Endothelial cell of umbilical vein (primary cell): ENCODE measurements at regions not wholly inside any gene's neighbourhood (a gene's known extent, or its start where the extent isn't known, plus 50 kb on each side); places are given as distances from the start of the nearest gene placed in this dataset.

Source experiments
- BruUV-seq: library from RNA; stranded (reverse); fragments of 400-500 nt; replicated peaks from 2 replicates; lab custom pipeline; 2021; lab: Mats Ljungman, UMichigan
- CTCF ChIA-PET: fragments of 300-600, 350-600 bp; sonication (Branson Sonifier 250); formaldehyde crosslinking; loops from one replicate; lab custom pipeline; 2021; ENCODE audit warnings: antibody characterized with exemption, inconsistent platforms; lab: Charles Lee
- POLR2A ChIA-PET: fragments of 300-600, 350-600 bp; sonication (Branson Sonifier 250); formaldehyde crosslinking; loops from one replicate; lab custom pipeline; 2021; ENCODE audit warnings: antibody characterized with exemption, inconsistent platforms; lab: Charles Lee
- DNase-seq: peaks from one replicate; pipeline ENCODE4 v3.0.0-alpha.2; 2011; ENCODE audit warnings: low read depth, low spot score
- FAIRE-seq: peaks from 2 replicates; lab custom pipeline; 2011; peaks lifted over from hg19 to GRCh38; lab: Jason Lieb, UNC
- H2AFZ ChIP-seq: 2 replicates; pipeline ENCODE4 v1.6.0; 2012; ENCODE audit warnings: low read depth, low read length, control low read depth, inconsistent platforms
- H3K27ac ChIP-seq: 2 replicates; pipeline ENCODE4 v1.5.1; 2011; ENCODE audit warnings: low read depth, mild to moderate bottlenecking, control low read depth, low read length, moderate library complexity; ENCODE audit not compliant: insufficient read depth
- H3K27me3 ChIP-seq, 2 experiments: 2 replicates each; pipeline versions ENCODE4 v1.6.0 to v1.6.1; 2011; ENCODE audit warnings: low read length in 2 of 2, mixed read lengths in 1 of 2; ENCODE audit not compliant: control insufficient read depth in 2 of 2, insufficient read depth in 2 of 2
- H3K36me3 ChIP-seq, 2 experiments: 2 replicates in 1 of 2; 3 replicates in 1 of 2; pipeline ENCODE4 v1.5.1; 2011; ENCODE audit warnings: low read length in 2 of 2, mild to moderate bottlenecking in 1 of 2, moderate library complexity in 1 of 2; ENCODE audit not compliant: control insufficient read depth in 2 of 2, insufficient read depth in 2 of 2; ENCODE audit errors: extremely low read depth in 1 of 2
- H3K4me1 ChIP-seq: 3 replicates; pipeline ENCODE4 v1.5.1; 2011; ENCODE audit warnings: mild to moderate bottlenecking, low read length; ENCODE audit not compliant: control insufficient read depth, insufficient read depth; ENCODE audit errors: extremely low read depth
- H3K4me2 ChIP-seq: 2 replicates; pipeline ENCODE4 v1.6.1; 2011; ENCODE audit warnings: low read length, control low read depth, mixed read lengths; ENCODE audit not compliant: insufficient read depth
- H3K4me3 ChIP-seq, 3 experiments: fragments of 200-600 bp in 1 of 3; sonication (generic), shearing (Covaris generic) in 1 of 3; replicated peaks in 1 of 3; 2 replicates each; pipeline ENCODE4 v1.5.1; 2011 to 2016; ENCODE audit warnings: control low read depth in 3 of 3, low read length in 3 of 3, mild to moderate bottlenecking in 2 of 3, inconsistent platforms in 1 of 3, low read depth in 1 of 3, moderate library complexity in 1 of 3; ENCODE audit not compliant: insufficient read depth in 1 of 3
- H3K79me2 ChIP-seq: 2 replicates; pipeline ENCODE4 v1.6.0; 2012; ENCODE audit warnings: low read length, inconsistent platforms; ENCODE audit not compliant: control insufficient read depth, insufficient read depth
- H3K9ac ChIP-seq: replicated peaks from 2 replicates; pipeline ENCODE3; 2011; ENCODE audit warnings: low read length, control low read depth; ENCODE audit not compliant: insufficient read depth; ENCODE audit errors: extremely low read depth
- H3K9me1 ChIP-seq: replicated peaks from 3 replicates; pipeline ENCODE4 v1.6.0; 2011; ENCODE audit warnings: mild to moderate bottlenecking, low read length; ENCODE audit not compliant: control insufficient read depth, insufficient read depth; ENCODE audit errors: extremely low read depth
- H3K9me3 ChIP-seq: replicated peaks from 2 replicates; pipeline ENCODE4 v1.5.1; 2012; ENCODE audit warnings: low read length, inconsistent platforms; ENCODE audit not compliant: control insufficient read depth, insufficient read depth
- H4K20me1 ChIP-seq: replicated peaks from 2 replicates; pipeline ENCODE3; 2011; ENCODE audit warnings: mild to moderate bottlenecking, low read length; ENCODE audit not compliant: control insufficient read depth, insufficient read depth; ENCODE audit errors: extremely low read depth
- CTCF ChIP-seq, 2 donors: IDR thresholded peaks; 1 replicate in 1 of 2; 2 replicates in 1 of 2; pipeline ENCODE4 v1.5.1; 2011; ENCODE audit warnings: low read length in 2 of 2, mild to moderate bottlenecking in 2 of 2, moderate library complexity in 2 of 2, control low read depth in 1 of 2, inconsistent platforms in 1 of 2, low read depth in 1 of 2; ENCODE audit not compliant: insufficient read depth in 1 of 2; ENCODE audit errors: extremely low read depth in 1 of 2
- EZH2 ChIP-seq: IDR thresholded peaks from 2 replicates; pipeline ENCODE4 v1.6.1; 2012; ENCODE audit warnings: borderline replicate concordance, low read depth, mild to moderate bottlenecking, moderate library complexity, low read length, inconsistent platforms; ENCODE audit not compliant: severe bottlenecking
- FOS ChIP-seq: IDR thresholded peaks from 2 replicates; pipeline ENCODE4 v1.6.1; 2011; ENCODE audit warnings: mild to moderate bottlenecking, low read length, moderate library complexity, borderline replicate concordance; ENCODE audit not compliant: insufficient read depth
- GATA2 ChIP-seq: IDR thresholded peaks from 2 replicates; pipeline ENCODE4 v1.7.0; 2011; ENCODE audit warnings: low read depth, mild to moderate bottlenecking, moderate library complexity, mixed read lengths, low read length; ENCODE audit not compliant: insufficient read length, insufficient read depth
- JUN ChIP-seq: IDR thresholded peaks from 2 replicates; pipeline ENCODE4 v1.6.1; 2011; ENCODE audit warnings: borderline replicate concordance, low read depth; ENCODE audit not compliant: insufficient read length, insufficient read depth
- MYC ChIP-seq: IDR thresholded peaks from one replicate; pipeline ENCODE4 v1.6.1; 2011; ENCODE audit warnings: mild to moderate bottlenecking, low read depth, low read length
- POLR2A ChIP-seq: IDR thresholded peaks from 2 replicates; pipeline ENCODE4 v1.6.1; 2012; ENCODE audit warnings: low read depth, mild to moderate bottlenecking, control low read depth, low read length
- POLR2AphosphoS5 ChIP-seq: IDR thresholded peaks from 2 replicates; pipeline ENCODE4 v1.6.1; 2012; ENCODE audit warnings: low read depth, mild to moderate bottlenecking, control low read depth, low read length, moderate library complexity; ENCODE audit not compliant: insufficient read depth
- dilution Hi-C: fragments of 300-500 bp; cut with MboI; formaldehyde crosslinking; loops from one replicate; pipeline ENCODE4 v1.15.0; 2019; ENCODE audit warnings: low sequenced_read_pairs; ENCODE audit not compliant: extremely low pct_ligation_motif_present
- intact Hi-C: fragments of 100-400 bp; cut with micrococcal nuclease; formaldehyde crosslinking; loops from one replicate; pipeline ENCODE4 v1.10.0; 2022
- TF ChIP-seq, protein P1 (sequence below): IDR thresholded peaks from 2 replicates; pipeline ENCODE4 v1.6.1; 2011; ENCODE audit not compliant: insufficient read depth, insufficient read length

- ChIA-PET POLR2A (no interaction called here), CTCF (no interaction called here)
- dilution Hi-C loops (no loop called here), intact Hi-C loops (no loop called here)
- no peak overlapping the region for H3K27ac ChIP-seq
- no peak overlapping the region for H3K4me3 ChIP-seq
- H3K27me3 ChIP-seq: no peaks in the 10 kb centered on the region
- H3K9ac ChIP-seq: no peak overlapping the region
- DNase-seq: no peak
- H3K9me1 ChIP-seq: no peaks in the 10 kb centered on the region
- no peak for FAIRE-seq
- no peaks in the 10 kb centered on the region for H4K20me1 ChIP-seq
- no peaks in the 10 kb centered on the region for H3K79me2 ChIP-seq
- no peaks in the 10 kb centered on the region for H3K36me3 ChIP-seq
- TF ChIP-seq CTCF (IDR thresholded peaks at IDR 0.05; ENCODE audit: extremely low read depth in 1 of 2, insufficient read depth in 1 of 2, low read depth in 1 of 2, low read length in 2 of 2) (no peak), MYC (no peak), POLR2A (no peak), GATA2 (no peak), JUN (no peak), FOS (no peak), EZH2 (no peak), POLR2AphosphoS5 (no peak)
- TF ChIP-seq, protein P1, sequence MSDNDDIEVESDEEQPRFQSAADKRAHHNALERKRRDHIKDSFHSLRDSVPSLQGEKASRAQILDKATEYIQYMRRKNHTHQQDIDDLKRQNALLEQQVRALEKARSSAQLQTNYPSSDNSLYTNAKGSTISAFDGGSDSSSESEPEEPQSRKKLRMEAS: no peak
- no peak overlapping the region for H3K4me2 ChIP-seq
- H3K9me3 ChIP-seq: no peaks in the 10 kb centered on the region
- no peak overlapping the region for H2AFZ ChIP-seq
- no peaks in the 10 kb centered on the region for H3K4me1 ChIP-seq
- BruUV-seq: no TSS peak
Observed at GRCh38 chrX:79287724-79288123, 79.4 kb downstream of the ITM2A start.
